ENCODE measurements at regions not wholly inside any gene's neighbourhood (a gene's known extent, or its start where the extent isn't known, plus 50 kb on each side); places are given as distances from the start of the nearest gene placed in this dataset.

DNA sequence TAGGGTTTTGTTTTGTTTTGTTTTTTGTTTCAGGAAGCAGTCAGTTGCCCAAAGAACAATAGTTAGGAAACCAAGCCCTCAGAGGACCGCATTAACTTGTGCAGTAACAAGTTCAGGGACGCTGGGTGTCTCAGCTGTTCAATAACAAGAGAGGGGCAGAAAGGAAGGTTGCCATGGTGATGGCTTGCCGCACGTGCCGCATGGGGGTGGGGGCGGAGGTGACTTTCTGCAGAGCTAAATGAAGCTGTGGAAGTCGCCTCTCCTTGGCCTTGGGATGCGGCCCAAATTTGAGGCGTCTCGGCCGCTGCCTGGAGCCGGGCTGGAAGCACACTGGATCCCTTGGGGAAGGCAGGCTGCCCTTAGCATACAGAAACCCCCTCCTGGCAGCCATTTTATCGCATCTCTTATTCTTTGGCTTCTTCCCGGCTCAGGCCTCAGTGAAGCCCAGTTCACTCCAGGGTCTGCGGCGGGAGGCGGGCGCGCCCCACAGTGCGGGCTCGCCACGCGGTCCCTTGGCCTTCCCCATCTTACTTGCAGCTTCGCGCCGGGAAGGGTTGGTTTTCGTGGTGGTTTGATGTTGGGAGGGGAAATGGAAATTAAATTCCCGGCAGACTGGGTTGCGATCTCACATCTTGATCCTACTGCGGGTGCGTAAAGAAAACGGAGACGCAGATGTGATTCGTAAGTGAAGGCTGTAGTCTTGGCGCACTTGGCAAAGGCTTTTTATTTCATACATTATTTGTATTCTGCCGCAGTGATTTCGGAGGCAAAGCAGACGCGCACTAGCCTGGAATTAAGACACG lies 94.3 kb downstream of the SLC17A6 start:
- H3K4me3 Mint-ChIP-seq = peak overlapping the region; percentile 56

DNA sequence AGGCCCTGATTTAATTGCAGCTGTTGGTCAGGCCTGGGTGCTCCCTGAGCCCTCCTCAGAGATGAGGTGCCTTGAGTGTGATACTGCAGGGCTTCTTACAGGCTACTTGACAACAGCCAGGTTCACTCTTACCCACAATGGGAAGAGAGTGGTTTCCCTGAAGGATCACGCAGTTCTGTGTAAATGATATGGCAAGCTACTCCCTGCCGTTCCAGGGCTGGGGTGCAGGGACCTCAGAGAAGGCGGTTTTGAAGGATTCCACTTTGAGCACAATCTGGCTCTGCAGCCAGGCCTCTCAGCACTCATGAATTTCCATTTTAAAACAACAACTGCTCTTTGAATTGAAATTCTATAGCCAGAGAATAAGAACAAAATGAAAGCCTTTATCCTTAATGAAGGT lies 92.9 kb downstream of the SLC17A6 start:
- POLR2A ChIA-PET = no interaction called here
- H3K9me3 Mint-ChIP-seq = no peaks in the 10 kb centered on the region
- peaks cover 38% of the 10 kb centered on the region for H3K27me3 Mint-ChIP-seq
- Histone ChIP-seq H3K4me1 (ENCODE audit: insufficient read depth, low read length) (peaks cover 5% of the 10 kb centered on the region), H3K27ac (ENCODE audit: low read depth in 1 of 2, low read length in 2 of 2) (no peak overlapping the region), H3K9me3 (ENCODE audit: control insufficient read depth in 1 of 2, insufficient read depth in 1 of 2, low read length in 2 of 2) (peaks cover 0 to 6% of the 10 kb centered on the region in 2 experiments), H3K36me3 (ENCODE audit: insufficient read depth, low read length) (no peaks in the 10 kb centered on the region), H3K4me3 (ENCODE audit: low read length) (no peak overlapping the region), H3K27me3 (ENCODE audit: control insufficient read depth in 1 of 2, insufficient read depth in 2 of 2, low read length in 2 of 2) (peaks cover 5 to 7% of the 10 kb centered on the region in 2 experiments)
- no peak overlapping the region for H3K27ac Mint-ChIP-seq
- ATAC-seq (ENCODE audit: poor library complexity) (no peak), DNase-seq (no peak)
- no peak overlapping the region for H3K4me3 Mint-ChIP-seq
- CTCF ChIA-PET = no interaction called here
- TF ChIP-seq, protein P1, sequence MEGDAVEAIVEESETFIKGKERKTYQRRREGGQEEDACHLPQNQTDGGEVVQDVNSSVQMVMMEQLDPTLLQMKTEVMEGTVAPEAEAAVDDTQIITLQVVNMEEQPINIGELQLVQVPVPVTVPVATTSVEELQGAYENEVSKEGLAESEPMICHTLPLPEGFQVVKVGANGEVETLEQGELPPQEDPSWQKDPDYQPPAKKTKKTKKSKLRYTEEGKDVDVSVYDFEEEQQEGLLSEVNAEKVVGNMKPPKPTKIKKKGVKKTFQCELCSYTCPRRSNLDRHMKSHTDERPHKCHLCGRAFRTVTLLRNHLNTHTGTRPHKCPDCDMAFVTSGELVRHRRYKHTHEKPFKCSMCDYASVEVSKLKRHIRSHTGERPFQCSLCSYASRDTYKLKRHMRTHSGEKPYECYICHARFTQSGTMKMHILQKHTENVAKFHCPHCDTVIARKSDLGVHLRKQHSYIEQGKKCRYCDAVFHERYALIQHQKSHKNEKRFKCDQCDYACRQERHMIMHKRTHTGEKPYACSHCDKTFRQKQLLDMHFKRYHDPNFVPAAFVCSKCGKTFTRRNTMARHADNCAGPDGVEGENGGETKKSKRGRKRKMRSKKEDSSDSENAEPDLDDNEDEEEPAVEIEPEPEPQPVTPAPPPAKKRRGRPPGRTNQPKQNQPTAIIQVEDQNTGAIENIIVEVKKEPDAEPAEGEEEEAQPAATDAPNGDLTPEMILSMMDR (IDR thresholded peaks at IDR 0.05) = no peak
- intact Hi-C loops (cut with DNase I, micrococcal nuclease) = no loop called here
- H3K36me3 Mint-ChIP-seq (ENCODE audit: low read depth) = no peaks in the 10 kb centered on the region
- peaks cover 11% of the 10 kb centered on the region for H3K4me1 Mint-ChIP-seq (ENCODE audit: low read depth)

More for the DNA sequence above, 94.3 kb downstream of the SLC17A6 start:
- Histone ChIP-seq H3K27me3 (ENCODE audit: control insufficient read depth in 1 of 2, insufficient read depth in 2 of 2, low read length in 2 of 2) (peaks cover 5 to 7% of the 10 kb centered on the region in 2 experiments), H3K9me3 (ENCODE audit: control insufficient read depth in 1 of 2, insufficient read depth in 1 of 2, low read length in 2 of 2) (peaks cover 0 to 6% of the 10 kb centered on the region in 2 experiments), H3K27ac (ENCODE audit: low read depth in 1 of 2, low read length in 2 of 2) (no peak overlapping the region), H3K4me1 (ENCODE audit: insufficient read depth, low read length) (peaks cover 5% of the 10 kb centered on the region), H3K36me3 (ENCODE audit: insufficient read depth, low read length) (no peaks in the 10 kb centered on the region), H3K4me3 (ENCODE audit: low read length) (no peak overlapping the region)
- ChIA-PET CTCF (no interaction called here), POLR2A (no interaction called here)
- Mint-ChIP-seq H3K27me3 (peaks cover 43% of the 10 kb centered on the region), H3K27ac (no peak overlapping the region), H3K36me3 (ENCODE audit: low read depth) (no peaks in the 10 kb centered on the region), H3K9me3 (no peaks in the 10 kb centered on the region), H3K4me1 (ENCODE audit: low read depth) (peaks cover 11% of the 10 kb centered on the region)
- ATAC-seq (ENCODE audit: poor library complexity) (no peak), DNase-seq (peak in 1 of 14 experiments; percentile 1)
- intact Hi-C loops (cut with DNase I, micrococcal nuclease) = no loop called here
- TF ChIP-seq, protein P1 (IDR thresholded peaks at IDR 0.05) = no peak

DNA sequence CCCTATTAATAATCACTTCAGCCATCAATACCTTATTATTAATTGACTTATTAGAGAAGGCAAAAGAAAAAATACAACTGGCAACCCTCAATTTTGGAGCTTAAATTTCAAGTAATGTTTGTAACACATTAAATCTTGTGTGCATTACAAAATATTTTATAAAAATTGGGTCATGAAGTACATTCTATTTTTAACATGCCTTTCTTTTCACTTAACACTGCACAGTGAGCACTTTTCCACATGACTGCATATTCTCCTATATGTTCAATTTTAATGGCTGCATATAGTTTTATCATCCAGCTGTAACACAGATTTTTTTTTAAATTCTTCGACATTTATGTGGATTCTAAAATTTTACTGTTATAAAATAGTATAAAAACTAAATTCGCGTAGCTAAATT lies 92.5 kb downstream of the SLC17A6 start:
- Mint-ChIP-seq H3K4me3 (no peak overlapping the region), H3K27ac (no peak overlapping the region), H3K27me3 (peaks cover 40% of the 10 kb centered on the region), H3K9me3 (no peaks in the 10 kb centered on the region), H3K36me3 (ENCODE audit: low read depth) (no peaks in the 10 kb centered on the region), H3K4me1 (ENCODE audit: low read depth) (peaks cover 11% of the 10 kb centered on the region)
- H3K27me3 ChIP-seq (ENCODE audit: control insufficient read depth in 1 of 2, insufficient read depth in 2 of 2, low read length in 2 of 2) = peaks cover 5 to 7% of the 10 kb centered on the region in 2 experiments
- ChIA-PET CTCF (no interaction called here), POLR2A (no interaction called here)
- no peaks in the 10 kb centered on the region for H3K36me3 ChIP-seq (ENCODE audit: insufficient read depth, low read length)
- DNase-seq (no peak), ATAC-seq (ENCODE audit: poor library complexity) (no peak)
- H3K9me3 ChIP-seq (ENCODE audit: control insufficient read depth in 1 of 2, insufficient read depth in 1 of 2, low read length in 2 of 2) = peaks cover 0 to 6% of the 10 kb centered on the region in 2 experiments
- H3K4me1 ChIP-seq (ENCODE audit: insufficient read depth, low read length) = peaks cover 5% of the 10 kb centered on the region
- TF ChIP-seq, protein P1 (IDR thresholded peaks at IDR 0.05) = no peak
- intact Hi-C loops (cut with DNase I, micrococcal nuclease) = no loop called here
- H3K27ac ChIP-seq (ENCODE audit: low read depth in 1 of 2, low read length in 2 of 2) = no peak overlapping the region
- no peak overlapping the region for H3K4me3 ChIP-seq (ENCODE audit: low read length)

Data from CD4-positive, alpha-beta T cell (primary cell).